NCI-H2171 treated with DMSO at 0.1 percent for 48 hours (cell line): ENCODE measurements at regions not wholly inside any gene's neighbourhood (a gene's known extent, or its start where the extent isn't known, plus 50 kb on each side); places are given as distances from the start of the nearest gene placed in this dataset.
"Not testable (repeated sequence)": the region's sequence is repeated elsewhere in the genome, so short reads cannot be mapped to it uniquely, and the experiment has no call there.

ENCODE experiments used
- DNase-seq: peaks from one replicate; lab custom pipeline; 2025; lab: John Stamatoyannopoulos, UW

DNA sequence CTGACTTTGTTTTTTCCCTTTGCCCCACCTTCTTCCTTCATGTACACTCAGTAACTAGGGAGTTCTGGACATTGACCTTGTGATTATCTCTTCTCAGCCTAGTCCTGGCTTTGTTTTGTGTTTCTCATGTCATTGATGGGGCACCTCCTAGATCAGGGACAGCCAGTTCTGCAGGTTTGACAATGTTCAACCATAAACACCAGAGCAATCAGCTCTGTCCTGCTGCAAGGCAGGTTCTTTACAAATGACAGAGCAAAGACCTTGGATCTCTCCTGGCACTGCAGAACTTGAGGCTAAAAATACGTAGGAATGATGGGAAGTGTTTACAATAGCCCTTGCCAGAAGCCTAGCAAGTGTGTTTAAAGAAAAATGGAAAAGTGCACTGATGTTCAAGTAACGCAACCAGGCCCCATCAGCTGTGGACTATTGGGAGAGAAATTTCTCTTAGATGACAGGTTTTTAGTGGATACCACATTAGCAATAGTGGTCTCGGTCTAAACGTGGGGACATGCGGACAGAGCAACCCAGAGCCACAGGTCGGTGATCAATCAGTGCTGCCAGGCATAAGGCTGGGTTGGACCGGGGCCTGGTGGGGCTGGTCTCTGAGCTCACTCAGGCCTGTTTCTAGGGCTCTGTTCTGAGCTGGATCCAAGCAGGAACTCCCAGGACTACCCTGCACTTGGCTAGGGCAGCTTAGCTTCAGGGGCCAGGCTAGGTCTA lies 76.8 kb downstream of the SOWAHC start:
- no peak for DNase-seq

DNA sequence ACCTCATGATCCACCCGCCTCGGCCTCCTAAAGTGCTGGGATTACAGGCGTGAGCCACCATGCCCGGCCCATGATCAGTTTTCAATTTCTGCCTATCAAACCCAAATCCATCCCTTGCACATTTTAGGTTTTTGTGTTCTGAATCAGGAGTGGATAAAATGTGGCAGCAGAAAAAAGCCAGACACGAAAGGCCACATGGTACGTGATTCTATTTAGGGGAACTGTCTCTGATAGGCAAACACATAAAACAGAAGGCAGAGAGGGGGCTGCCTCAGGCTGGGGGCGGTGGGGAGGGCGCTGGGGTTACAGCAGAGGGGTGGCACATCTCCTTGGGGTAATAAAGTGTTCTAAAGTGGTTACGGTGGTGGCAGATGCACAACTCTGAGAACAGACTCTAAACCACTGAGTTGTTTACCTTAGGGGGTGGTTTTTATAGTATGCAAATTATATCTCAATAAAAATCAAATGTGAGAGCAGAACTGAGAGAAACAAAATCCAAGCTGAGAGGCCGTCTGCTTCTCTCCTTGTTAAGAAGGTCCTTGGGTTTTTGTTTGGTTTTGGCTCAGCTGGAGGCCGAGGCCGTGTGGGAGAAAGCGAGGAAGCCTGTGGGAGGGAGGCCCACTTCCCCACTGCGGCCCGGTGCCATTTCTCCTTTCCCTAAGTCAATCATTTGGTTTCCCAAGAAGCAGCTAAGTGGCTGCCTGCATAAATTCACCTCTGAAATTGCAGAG lies 78.0 kb downstream of the SOWAHC start:
- no peak for DNase-seq

DNA sequence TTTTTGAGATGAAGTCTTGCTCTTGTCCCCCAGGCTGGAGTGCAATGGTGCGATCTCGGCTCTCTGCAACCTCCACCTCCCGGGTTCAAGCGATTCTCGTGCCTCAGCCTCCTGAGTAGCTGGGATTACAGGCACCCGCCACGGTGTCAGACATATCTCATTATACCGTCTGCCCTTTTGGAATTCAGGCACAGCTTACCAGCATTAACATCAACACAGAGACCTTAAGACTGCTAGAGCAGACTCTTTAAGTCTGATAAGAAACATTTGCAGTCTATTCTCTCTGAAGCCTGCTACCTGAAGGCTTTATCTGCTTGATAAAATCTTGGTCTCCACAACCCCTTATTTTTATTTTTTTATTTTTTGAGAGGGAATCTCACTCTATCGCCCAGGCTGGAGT lies 78.7 kb downstream of the SOWAHC start:
- not testable (repeated sequence) for DNase-seq

DNA sequence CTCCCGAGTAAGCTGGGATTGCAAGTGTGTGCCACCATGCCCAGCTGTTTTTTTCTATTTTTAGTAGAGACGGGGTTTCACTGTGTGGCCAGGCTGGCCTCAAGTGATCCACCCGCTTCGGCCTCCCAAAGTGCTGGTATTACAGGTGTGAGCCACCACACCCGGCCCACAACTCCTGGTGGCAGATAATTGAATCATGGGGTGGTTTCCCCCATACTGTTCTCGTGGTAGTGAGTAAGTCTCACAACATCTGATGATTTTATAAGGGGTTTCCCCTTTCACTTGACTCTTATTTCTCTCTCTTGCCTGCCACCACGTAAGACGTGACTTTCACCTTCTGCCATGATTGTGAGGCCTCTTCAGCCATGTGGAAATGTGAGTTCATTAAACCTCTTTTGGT lies 79.1 kb downstream of the SOWAHC start:
- DNase-seq, result not testable (repeated sequence)

DNA sequence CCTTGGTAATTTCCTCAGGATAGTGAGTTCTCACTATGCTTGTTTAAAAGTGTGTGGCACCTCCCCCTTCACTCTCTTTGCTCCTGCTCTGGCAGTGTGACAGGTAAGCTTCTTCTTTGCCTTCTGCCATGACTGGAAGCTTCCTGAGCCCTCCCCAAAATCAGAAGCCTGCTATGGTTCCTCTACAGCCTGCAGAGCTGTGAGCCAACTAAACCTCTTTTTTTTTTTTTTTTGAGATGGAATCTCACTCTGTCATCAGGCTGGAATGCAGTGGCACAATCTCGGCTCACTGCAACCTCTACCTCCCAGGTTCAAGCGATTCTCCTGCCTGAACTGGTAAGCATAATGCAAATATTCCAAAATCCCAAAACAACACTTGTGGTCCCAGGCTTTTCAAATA lies 80.0 kb downstream of the SOWAHC start:
- DNase-seq, result no peak

DNA sequence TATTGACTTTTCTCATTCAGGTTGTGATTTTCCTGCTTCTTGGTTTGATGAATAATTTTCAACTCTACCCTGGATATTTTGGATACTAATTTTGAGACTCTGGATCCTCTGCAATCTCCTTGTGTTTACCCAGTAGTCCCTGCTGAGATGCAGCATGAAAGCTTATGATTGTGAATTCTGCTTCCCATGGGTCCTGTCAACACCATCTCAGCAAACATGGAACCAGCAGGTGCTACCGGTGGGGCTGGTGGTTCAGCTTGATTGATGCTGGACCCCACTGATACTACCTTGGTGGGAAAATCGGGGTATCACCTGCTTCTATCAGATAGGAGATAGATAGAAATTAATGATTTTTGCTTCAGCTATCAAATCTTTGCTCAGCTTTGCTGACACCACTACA lies 81.1 kb downstream of the SOWAHC start:
- no peak for DNase-seq

DNA sequence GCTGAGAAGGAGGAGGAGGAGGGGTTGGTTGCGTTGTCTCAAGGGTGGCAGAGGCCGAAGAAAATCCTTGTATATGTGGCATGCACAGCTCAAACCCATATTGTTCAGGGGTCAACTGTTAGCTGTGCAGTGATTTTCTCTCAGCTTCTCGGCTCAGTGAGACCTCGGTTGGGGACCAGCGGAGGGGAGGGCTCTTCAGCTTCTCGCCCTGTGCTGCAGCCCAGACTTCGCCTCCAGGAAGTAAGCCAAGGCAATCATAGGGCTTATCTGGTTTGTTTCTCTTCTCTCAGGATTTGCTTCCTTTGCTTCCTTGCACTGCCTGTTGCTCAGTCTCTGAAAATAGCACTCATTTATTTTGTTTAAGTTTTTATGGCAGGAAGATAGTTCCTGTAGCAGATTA lies 85.5 kb downstream of the SOWAHC start:
- no peak for DNase-seq

DNA sequence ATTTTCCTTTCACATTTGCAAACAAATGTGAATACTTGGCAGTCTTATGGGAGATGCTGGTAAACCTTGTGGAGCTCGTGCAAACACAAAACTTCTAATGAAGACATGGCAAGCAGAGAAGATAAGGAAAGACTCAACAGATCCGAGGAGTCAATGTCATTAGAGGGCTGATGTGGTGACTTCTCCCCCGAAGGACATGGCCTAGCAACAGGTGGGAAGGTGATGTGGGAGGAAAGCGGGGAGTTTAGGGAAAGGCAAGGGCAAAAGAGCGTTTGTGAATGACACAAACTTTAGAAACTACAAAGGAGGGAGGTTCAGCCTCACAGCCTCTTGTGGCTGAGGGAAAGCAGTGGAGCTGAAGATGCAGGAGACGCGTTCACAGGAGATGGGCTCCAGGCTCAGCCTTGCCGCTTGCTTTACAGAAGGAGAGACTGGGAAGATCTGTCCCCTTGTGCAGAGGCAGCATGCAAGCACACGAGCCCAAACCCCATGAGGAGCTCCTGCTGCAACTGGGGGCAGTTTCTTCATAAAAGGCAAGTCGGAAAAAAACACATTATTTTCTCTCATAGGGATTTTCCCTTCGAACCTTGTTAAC lies 86.6 kb downstream of the SOWAHC start:
- DNase-seq, result no peak

DNA sequence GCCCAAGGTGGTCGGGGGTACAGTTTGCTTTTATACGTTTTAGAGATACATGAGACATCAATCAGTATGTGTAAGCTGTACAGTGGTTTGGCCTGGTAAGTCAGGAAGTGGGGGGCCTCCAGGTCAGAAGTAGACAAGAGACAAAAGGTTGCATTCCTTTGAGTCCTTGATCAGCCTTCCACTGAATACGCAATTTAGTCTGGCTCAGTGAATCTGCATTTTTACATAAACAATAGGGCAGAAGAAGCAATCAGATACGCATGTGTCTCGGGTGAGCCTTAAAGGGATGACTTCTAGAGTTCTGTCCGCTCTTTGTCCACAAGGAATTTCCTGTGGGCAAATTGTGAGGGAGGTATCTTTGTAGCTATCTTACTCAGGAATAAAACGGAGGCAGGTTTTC lies 87.2 kb downstream of the SOWAHC start:
- no peak for DNase-seq

DNA sequence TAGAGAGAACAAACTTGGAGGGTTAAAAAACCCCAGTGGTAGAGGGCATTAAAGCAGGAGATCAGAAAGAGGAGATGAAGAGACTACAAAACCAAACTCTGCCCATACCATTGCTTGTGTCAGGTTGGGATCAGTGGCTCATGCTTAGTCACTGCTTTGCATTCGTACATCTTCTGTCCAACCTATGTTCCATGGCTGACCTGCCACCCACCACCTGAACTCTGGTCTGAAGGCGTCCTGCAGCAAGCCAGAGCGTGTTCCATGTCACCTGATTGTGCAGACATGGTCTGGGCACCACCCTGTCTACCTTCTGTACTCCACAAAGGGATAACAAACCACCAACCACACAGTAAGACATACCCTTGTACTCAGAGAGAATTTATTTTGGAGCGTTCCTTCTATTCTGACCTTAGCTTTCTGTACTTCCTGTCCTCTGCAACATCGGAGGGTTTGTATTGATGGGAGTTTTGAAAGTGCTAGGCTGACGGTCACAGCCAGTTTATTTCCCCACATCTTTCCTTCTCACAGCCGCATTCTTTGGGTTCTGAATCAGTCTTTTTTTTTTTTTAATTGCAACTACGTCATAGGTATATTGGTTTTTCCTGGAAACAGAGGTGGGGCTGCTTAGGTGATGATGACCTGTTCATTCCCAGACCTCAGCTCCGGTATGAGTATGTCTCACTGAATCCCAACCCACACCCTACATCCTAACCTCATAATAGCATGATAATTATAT lies 88.3 kb downstream of the SOWAHC start:
- no peak for DNase-seq

DNA sequence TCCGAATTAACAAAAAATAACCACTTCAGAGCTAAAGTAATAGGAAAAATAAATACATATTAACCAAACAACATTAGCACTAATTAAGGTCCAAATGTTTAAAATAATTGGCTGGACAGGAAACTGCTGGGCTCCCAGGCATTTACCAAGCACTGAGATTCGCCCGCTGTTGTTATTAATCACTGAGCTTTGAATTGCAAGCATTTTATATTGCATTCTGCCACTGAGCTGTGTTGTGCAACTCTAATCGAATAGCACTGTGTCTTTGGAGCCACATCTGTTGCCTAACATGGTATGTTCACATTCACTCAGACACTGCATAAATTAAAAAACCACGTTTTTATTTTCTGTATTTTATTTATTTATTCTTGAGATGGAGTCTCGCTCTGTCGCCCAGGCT lies 88.9 kb downstream of the SOWAHC start:
- DNase-seq, result no peak

DNA sequence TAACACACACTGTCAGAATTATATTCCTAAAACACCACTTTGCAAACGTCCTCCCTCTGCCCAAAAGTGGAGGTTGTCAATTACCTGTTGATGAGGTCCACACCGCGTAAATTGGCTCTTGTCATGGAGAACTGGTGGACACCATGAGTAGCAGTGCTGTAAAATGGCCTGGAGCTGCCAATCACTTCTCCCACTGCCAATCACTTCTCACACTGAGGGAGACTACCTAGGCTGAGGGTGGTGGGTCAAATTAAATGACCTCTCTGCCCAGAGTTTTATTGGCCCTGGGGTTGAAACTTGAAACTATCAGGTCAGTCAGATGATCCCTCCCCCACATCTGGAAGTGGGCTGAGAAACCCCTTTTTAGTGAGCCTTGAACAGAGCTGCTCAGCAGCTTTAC lies 89.6 kb downstream of the SOWAHC start:
- no peak for DNase-seq

DNA sequence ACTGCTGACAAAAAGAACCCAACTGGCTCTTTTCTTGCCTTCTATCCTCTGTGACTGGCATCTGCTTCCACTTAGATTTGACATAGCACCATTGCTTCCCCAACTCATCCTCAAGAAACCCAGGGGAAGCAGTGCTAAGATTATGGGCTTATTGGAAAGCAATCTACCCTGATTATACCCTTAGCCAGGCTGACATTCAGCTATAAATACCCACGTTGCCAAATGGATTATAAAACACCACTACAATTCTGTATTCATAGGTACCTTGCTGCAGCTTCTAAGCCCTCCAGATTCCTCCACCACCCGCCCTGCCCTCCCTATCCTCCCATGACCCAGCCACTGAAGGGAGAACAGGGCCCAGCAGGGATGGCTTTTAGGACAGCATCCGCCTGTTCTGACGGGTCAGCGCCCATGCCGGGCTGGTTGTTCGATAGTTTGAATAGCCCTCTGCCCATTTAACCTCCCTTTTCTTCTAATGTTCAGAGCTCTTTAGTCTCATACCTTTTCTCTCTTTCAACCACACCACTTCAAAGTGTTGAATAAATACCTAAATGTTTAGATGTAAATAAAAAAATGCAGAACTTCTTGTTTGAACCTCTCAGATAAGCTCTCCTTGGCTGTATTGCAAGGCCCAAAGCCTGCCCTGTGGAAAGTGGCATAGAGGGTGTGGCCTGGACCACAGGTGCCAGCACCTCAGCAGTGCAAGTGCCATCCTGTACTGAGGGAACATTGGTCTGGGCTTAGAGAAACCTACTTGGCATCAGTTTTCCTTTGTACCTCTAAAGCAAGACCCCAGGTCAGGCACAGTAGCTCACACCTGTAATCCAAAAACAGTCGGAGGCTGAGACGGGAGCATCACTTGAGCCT lies 86.6 kb upstream of the RGPD5 start:
- no peak for DNase-seq

DNA sequence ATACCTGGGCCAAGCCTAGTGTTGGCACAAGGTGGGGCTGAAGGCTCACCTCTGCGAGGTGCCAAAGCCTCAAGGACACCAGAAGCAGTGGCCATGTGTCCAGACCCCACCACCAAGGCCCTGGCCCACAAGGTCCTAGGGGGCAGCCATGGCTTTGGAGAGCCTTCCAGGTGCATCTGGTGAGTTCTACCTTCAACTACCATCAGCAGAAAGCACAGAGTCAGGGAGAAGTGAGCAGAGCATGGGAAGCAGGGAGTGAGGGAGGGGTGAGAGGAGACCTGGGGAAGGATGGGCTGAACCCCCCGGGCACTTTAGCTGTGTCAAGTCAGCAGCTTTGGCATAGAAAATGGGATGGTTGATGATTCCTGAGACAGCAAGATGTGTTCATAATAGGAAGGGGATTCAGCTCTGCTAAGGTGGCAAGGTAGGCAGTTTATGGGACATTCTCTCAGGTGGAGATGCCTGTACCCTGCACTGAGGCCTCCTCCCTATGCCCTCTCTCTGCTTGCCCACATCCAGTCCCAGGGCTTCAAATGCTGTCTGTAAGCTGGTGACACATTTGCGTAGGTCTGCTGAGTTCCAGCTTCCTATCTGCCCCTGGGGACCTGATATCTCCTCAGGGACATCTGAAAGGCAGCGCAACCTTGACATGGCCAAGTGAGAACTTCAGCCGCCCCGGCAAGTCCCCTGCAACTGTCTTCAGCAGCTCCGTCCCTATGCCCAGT lies 83.4 kb upstream of the RGPD5 start:
- no peak for DNase-seq

DNA sequence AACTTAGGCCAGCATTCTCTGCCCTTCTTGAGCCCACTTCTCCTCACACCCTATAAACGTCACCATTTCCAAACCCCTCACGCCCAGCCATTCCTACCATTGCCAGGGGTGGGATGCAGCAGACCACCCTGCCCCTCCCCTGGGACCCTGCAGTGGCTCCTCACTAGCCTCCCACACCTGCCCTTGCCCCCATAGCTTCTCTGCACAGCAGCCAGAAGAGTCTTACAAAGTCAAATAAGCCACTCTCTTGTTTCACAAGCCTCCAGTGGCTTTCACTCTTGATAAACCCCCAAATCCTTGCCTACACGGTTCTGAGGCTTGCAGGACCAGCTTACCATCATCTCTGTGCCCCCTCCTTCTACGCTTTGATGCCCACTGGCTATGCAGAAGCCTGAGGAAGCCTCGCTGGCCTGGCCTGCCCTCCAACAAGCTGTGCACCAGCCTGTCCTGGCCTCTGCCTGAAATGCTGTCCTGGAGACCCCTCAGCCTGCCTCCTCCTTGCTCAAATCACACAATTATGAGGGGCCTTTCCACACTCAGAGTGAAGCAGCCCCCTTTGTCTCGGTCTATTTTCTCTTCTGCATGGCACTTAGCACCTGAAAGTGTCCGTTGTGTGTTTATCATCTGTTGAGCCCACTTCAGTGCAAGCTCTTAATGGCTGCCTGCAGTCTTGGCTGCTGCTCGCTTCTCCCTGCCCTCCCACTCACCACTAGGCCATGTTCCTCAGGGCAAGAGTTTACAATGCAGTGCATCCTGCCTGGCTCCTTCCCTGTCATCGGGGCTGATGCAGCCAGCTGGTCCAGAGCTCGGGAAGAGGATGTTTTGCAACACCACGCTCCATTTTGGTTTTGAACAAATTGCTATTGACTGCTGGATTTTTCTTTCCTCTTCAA lies 82.6 kb upstream of the RGPD5 start:
- no peak for DNase-seq

DNA sequence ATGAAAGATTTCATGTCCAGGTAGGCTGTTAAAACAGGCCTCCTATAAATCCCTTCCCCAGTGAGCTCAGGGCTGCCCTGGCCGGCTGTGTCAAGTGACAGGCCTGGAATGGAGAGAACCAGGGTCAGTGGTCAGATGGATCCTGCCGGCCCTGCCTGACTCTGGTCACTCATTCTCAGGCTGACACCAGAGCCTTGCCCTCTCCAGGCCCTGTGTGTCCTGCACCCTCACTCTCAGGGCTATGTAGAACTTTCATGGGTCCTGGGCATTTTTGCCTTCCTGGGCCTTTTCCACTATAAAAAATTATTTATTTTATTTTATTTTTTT lies 82.0 kb upstream of the RGPD5 start:
- DNase-seq, result no peak

DNA sequence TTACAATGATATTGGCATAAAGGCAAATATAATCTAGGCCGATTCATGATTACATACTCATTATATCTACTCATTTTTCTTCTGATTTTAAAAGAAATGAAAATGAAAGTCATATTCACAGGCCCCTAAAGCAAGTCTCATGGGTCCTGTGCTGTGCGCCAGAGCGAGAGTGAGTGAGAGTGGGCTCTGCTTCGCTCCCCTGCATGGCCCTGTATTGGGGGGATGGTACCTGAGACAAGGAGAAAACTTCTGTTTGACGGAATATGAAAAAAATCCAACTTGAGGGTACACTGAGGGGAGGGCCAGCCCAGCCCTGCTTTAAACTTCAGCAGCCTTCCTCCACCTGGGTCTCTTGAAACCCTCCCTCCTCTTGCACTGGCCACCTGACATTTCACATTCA lies 81.4 kb upstream of the RGPD5 start:
- DNase-seq, result no peak

DNA sequence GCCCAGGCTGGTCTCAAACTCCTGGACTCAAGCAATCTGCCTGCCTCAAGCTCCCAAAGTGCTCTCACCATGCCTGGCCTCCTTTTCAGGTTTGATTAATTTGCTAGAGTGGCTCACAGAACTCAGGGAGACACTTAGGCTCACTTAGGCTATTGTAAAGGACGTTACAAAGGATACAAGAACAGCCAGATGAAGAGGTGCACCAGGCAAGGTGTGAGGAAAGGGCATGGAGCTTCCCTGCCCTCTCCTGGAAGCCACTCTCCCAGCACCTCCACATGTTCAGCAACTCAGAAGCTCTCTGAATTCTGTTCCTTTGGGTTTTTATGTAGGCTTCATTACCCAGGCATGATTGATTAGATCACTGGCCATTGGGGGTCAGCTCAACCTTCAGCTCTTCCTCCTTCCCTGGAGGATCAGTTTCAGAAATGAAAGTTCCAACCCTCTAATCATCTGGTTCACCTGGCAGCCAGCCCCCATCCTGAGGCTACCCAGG lies 78.7 kb upstream of the RGPD5 start:
- DNase-seq, result no peak

DNA sequence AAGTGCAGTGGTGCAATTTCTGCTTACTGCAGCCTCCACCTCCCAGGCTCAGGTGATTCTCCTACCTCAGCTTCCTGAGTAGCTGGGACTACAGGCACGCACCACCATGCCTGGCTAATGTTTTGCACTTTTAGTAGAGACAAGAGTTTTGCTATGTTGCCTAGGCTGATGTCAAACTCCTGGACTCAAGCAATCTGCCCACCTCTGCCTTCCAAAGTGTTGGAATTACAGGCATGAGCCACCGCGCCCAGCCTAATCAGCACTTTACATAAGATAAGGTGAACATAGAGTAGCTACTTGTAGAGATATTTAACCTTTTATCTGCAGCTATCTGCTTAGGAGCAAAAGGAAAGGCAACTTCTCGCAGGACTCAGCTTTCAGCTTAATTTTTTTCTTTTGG lies 77.5 kb upstream of the RGPD5 start:
- DNase-seq, result not testable (repeated sequence)

DNA sequence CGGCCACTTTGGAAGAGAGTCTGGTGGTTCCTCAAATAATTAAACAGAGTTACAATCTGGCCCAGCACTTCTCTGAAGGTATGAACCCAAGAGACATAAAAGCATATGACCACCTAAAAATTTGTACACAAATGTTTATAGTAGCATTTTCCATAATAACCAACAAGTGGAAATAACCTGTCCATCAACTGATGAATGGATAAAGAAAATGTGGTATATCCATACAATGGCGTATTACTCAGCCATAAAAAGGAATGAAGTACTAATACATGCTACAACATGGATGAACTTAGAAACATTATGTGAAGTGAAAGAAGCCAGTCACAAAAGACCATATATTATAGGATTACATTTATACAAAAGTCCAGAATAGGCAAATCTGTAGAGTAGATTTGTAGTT lies 76.0 kb upstream of the RGPD5 start:
- DNase-seq, result no peak
